ENCODE measurements at regions not wholly inside any gene's neighbourhood (a gene's known extent, or its start where the extent isn't known, plus 50 kb on each side); places are given as distances from the start of the nearest gene placed in this dataset.

DNA sequence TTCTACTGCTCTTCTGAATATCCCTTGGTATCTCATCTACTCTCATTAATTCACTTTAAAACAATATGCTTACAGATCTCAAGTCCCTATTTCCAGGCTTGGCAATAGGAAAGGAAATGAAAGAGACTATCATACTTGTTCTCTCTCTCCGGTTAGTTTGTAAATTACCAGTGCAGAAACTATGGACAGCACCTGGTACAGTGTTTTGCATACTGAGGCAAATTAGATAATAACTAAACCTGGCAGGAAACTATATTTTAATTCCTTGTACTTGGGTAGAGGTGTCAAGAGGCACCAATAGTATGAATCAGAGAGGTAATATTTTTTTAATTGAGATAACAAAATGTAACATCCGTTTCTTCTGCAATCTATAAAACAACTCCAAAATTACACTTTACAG is 97.7 kb upstream of the TMEM196 start:
- Histone ChIP-seq H3K4me3 (ENCODE audit: low read depth, low read length, poor library complexity, severe bottlenecking) (no peak overlapping the region), H3K27me3 (replicated peaks; ENCODE audit: insufficient read depth, low read depth, low read length, poor library complexity) (no peaks in the 10 kb centered on the region), H3K4me1 (ENCODE audit: insufficient read depth, low read length, poor library complexity, severe bottlenecking) (no peaks in the 10 kb centered on the region), H3K9me3 (ENCODE audit: low read depth, low read length, poor library complexity, severe bottlenecking) (no peaks in the 10 kb centered on the region), H3K27ac (ENCODE audit: low read depth, low read length, poor library complexity, severe bottlenecking) (no peak overlapping the region), H3K36me3 (ENCODE audit: insufficient read depth, low read length, poor library complexity, severe bottlenecking) (no peaks in the 10 kb centered on the region)
- no TSS peak for BruUV-seq (replicated peaks)
- TF ChIP-seq EZH2 (IDR thresholded peaks at IDR 0.05; ENCODE audit: borderline replicate concordance, low read depth, low read length, poor library complexity, severe bottlenecking) = no peak
- TF ChIP-seq, protein P1, sequence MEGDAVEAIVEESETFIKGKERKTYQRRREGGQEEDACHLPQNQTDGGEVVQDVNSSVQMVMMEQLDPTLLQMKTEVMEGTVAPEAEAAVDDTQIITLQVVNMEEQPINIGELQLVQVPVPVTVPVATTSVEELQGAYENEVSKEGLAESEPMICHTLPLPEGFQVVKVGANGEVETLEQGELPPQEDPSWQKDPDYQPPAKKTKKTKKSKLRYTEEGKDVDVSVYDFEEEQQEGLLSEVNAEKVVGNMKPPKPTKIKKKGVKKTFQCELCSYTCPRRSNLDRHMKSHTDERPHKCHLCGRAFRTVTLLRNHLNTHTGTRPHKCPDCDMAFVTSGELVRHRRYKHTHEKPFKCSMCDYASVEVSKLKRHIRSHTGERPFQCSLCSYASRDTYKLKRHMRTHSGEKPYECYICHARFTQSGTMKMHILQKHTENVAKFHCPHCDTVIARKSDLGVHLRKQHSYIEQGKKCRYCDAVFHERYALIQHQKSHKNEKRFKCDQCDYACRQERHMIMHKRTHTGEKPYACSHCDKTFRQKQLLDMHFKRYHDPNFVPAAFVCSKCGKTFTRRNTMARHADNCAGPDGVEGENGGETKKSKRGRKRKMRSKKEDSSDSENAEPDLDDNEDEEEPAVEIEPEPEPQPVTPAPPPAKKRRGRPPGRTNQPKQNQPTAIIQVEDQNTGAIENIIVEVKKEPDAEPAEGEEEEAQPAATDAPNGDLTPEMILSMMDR (conservative IDR thresholded peaks at IDR 0.05; ENCODE audit: low read depth, low read length) = no peak
- POLR2A ChIA-PET (ENCODE audit: low non-redundant PET) = no interaction called here
- intact Hi-C loops (cut with micrococcal nuclease; ENCODE audit: unreplicated experiment) = no loop called here
- CTCF ChIA-PET = no interaction called here
- DNase-seq (ENCODE audit: low spot score) = no peak

GRCh38 chr7:19869979-19870378 is 96.6 kb upstream of the TMEM196 start:
- ChIA-PET POLR2A (ENCODE audit: low non-redundant PET) (no interaction called here), CTCF (no interaction called here)
- BruUV-seq (replicated peaks) = no TSS peak
- DNase-seq (ENCODE audit: low spot score) = no peak
- intact Hi-C loops (cut with micrococcal nuclease; ENCODE audit: unreplicated experiment) = no loop called here
- no peaks in the 10 kb centered on the region for H3K9me3 ChIP-seq (ENCODE audit: low read depth, low read length, poor library complexity, severe bottlenecking)
- no peaks in the 10 kb centered on the region for H3K4me1 ChIP-seq (ENCODE audit: insufficient read depth, low read length, poor library complexity, severe bottlenecking)
- no peak for TF ChIP-seq EZH2 (IDR thresholded peaks at IDR 0.05; ENCODE audit: borderline replicate concordance, low read depth, low read length, poor library complexity, severe bottlenecking)
- TF ChIP-seq, protein P1 (conservative IDR thresholded peaks at IDR 0.05; ENCODE audit: low read depth, low read length) = no peak
- H3K36me3 ChIP-seq (ENCODE audit: insufficient read depth, low read length, poor library complexity, severe bottlenecking) = no peaks in the 10 kb centered on the region
- H3K4me3 ChIP-seq (ENCODE audit: low read depth, low read length, poor library complexity, severe bottlenecking) = no peak overlapping the region
- H3K27ac ChIP-seq (ENCODE audit: low read depth, low read length, poor library complexity, severe bottlenecking) = no peak overlapping the region
- H3K27me3 ChIP-seq (replicated peaks; ENCODE audit: insufficient read depth, low read depth, low read length, poor library complexity) = peaks cover 5% of the 10 kb centered on the region

DNA sequence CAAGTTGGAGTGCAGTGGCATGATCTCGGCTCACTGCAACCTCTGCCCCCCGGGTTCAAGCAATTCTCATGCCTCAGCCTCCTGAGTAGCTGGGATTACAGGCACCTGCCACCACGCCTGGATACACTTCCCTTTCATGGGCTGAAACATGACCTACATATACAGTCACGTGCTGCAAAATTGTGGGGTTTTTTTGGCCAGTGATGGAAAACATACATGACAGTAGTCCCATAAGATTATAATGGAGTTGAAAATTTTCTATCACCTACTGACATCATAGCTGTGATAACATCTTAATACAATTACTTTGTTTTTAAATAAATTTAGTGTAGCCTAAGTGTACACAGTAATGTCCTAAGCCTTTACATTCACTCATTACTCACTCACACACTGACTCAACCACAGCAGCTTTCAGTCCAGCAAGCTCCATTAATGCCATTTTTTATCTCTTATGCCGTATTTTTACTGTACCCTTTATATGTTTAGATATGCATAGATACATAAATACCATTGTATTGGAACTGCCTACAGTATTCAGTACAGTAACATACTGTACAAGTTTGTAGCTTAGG is 79.9 kb upstream of the TMEM196 start:
- TF ChIP-seq, protein P1 (conservative IDR thresholded peaks at IDR 0.05; ENCODE audit: low read depth, low read length) = no peak
- no peak for TF ChIP-seq EZH2 (IDR thresholded peaks at IDR 0.05; ENCODE audit: borderline replicate concordance, low read depth, low read length, poor library complexity, severe bottlenecking)
- ChIA-PET CTCF (no interaction called here), POLR2A (ENCODE audit: low non-redundant PET) (no interaction called here)
- Histone ChIP-seq H3K36me3 (ENCODE audit: insufficient read depth, low read length, poor library complexity, severe bottlenecking) (no peaks in the 10 kb centered on the region), H3K27ac (ENCODE audit: low read depth, low read length, poor library complexity, severe bottlenecking) (no peak overlapping the region), H3K4me3 (ENCODE audit: low read depth, low read length, poor library complexity, severe bottlenecking) (no peak overlapping the region), H3K9me3 (ENCODE audit: low read depth, low read length, poor library complexity, severe bottlenecking) (no peaks in the 10 kb centered on the region), H3K27me3 (replicated peaks; ENCODE audit: insufficient read depth, low read depth, low read length, poor library complexity) (no peaks in the 10 kb centered on the region), H3K4me1 (ENCODE audit: insufficient read depth, low read length, poor library complexity, severe bottlenecking) (no peaks in the 10 kb centered on the region)
- DNase-seq (ENCODE audit: low spot score) = no peak
- intact Hi-C loops (cut with micrococcal nuclease; ENCODE audit: unreplicated experiment) = no loop called here
- no TSS peak for BruUV-seq (replicated peaks)
